ENCODE measurements at regions not wholly inside any gene's neighbourhood (a gene's known extent, or its start where the extent isn't known, plus 50 kb on each side); places are given as distances from the start of the nearest gene placed in this dataset.

DNA sequence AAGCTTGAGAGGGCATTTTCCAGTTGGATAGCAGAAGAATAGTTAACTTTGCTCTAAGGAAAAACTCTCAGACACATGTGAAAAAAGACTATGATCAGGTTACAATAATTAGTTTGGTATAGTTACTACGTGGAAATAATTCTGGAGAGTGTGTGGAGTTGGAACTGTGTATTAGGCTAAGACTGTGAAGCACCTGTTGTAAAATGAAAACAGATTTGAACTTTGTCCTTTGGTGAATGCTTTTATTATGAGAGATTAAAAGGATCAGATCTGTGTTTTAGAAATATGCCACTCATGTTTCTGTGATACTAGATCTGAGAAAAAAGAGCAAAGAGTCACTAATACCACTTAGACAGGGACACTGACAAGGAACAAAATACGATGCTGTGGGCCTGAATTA, 807.5 kb upstream of the ATXN8OS start:
- TF ChIP-seq ZFHX2 (tag by site-specific recombination; conservative IDR thresholded peaks at IDR 0.05) (no peak), ZFP41 (tag by site-specific recombination; IDR thresholded peaks at IDR 0.05; ENCODE audit: borderline replicate concordance) (no peak), ZNF791 (tag by site-specific recombination; IDR thresholded peaks at IDR 0.05) (no peak), ZNF621 (tag by site-specific recombination; IDR thresholded peaks at IDR 0.05) (no peak)
- TF ChIP-seq, protein P1, sequence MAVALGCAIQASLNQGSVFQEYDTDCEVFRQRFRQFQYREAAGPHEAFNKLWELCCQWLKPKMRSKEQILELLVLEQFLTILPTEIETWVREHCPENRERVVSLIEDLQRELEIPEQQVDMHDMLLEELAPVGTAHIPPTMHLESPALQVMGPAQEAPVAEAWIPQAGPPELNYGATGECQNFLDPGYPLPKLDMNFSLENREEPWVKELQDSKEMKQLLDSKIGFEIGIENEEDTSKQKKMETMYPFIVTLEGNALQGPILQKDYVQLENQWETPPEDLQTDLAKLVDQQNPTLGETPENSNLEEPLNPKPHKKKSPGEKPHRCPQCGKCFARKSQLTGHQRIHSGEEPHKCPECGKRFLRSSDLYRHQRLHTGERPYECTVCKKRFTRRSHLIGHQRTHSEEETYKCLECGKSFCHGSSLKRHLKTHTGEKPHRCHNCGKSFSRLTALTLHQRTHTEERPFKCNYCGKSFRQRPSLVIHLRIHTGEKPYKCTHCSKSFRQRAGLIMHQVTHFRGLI (tag by site-specific recombination; IDR thresholded peaks at IDR 0.05): no peak
- TF ChIP-seq, protein P2, sequence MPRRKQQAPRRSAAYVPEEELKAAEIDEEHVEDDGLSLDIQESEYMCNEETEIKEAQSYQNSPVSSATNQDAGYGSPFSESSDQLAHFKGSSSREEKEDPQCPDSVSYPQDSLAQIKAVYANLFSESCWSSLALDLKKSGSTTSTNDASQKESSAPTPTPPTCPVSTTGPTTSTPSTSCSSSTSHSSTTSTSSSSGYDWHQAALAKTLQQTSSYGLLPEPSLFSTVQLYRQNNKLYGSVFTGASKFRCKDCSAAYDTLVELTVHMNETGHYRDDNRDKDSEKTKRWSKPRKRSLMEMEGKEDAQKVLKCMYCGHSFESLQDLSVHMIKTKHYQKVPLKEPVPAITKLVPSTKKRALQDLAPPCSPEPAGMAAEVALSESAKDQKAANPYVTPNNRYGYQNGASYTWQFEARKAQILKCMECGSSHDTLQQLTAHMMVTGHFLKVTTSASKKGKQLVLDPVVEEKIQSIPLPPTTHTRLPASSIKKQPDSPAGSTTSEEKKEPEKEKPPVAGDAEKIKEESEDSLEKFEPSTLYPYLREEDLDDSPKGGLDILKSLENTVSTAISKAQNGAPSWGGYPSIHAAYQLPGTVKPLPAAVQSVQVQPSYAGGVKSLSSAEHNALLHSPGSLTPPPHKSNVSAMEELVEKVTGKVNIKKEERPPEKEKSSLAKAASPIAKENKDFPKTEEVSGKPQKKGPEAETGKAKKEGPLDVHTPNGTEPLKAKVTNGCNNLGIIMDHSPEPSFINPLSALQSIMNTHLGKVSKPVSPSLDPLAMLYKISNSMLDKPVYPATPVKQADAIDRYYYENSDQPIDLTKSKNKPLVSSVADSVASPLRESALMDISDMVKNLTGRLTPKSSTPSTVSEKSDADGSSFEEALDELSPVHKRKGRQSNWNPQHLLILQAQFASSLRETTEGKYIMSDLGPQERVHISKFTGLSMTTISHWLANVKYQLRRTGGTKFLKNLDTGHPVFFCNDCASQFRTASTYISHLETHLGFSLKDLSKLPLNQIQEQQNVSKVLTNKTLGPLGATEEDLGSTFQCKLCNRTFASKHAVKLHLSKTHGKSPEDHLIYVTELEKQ (tag by site-specific recombination; IDR thresholded peaks at IDR 0.05; ENCODE audit: borderline replicate concordance): no peak
- TF ChIP-seq, protein P3, sequence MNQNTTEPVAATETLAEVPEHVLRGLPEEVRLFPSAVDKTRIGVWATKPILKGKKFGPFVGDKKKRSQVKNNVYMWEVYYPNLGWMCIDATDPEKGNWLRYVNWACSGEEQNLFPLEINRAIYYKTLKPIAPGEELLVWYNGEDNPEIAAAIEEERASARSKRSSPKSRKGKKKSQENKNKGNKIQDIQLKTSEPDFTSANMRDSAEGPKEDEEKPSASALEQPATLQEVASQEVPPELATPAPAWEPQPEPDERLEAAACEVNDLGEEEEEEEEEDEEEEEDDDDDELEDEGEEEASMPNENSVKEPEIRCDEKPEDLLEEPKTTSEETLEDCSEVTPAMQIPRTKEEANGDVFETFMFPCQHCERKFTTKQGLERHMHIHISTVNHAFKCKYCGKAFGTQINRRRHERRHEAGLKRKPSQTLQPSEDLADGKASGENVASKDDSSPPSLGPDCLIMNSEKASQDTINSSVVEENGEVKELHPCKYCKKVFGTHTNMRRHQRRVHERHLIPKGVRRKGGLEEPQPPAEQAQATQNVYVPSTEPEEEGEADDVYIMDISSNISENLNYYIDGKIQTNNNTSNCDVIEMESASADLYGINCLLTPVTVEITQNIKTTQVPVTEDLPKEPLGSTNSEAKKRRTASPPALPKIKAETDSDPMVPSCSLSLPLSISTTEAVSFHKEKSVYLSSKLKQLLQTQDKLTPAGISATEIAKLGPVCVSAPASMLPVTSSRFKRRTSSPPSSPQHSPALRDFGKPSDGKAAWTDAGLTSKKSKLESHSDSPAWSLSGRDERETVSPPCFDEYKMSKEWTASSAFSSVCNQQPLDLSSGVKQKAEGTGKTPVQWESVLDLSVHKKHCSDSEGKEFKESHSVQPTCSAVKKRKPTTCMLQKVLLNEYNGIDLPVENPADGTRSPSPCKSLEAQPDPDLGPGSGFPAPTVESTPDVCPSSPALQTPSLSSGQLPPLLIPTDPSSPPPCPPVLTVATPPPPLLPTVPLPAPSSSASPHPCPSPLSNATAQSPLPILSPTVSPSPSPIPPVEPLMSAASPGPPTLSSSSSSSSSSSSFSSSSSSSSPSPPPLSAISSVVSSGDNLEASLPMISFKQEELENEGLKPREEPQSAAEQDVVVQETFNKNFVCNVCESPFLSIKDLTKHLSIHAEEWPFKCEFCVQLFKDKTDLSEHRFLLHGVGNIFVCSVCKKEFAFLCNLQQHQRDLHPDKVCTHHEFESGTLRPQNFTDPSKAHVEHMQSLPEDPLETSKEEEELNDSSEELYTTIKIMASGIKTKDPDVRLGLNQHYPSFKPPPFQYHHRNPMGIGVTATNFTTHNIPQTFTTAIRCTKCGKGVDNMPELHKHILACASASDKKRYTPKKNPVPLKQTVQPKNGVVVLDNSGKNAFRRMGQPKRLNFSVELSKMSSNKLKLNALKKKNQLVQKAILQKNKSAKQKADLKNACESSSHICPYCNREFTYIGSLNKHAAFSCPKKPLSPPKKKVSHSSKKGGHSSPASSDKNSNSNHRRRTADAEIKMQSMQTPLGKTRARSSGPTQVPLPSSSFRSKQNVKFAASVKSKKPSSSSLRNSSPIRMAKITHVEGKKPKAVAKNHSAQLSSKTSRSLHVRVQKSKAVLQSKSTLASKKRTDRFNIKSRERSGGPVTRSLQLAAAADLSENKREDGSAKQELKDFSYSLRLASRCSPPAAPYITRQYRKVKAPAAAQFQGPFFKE (tag by site-specific recombination; IDR thresholded peaks at IDR 0.05; ENCODE audit: borderline replicate concordance): no peak
- TF ChIP-seq, protein P4, sequence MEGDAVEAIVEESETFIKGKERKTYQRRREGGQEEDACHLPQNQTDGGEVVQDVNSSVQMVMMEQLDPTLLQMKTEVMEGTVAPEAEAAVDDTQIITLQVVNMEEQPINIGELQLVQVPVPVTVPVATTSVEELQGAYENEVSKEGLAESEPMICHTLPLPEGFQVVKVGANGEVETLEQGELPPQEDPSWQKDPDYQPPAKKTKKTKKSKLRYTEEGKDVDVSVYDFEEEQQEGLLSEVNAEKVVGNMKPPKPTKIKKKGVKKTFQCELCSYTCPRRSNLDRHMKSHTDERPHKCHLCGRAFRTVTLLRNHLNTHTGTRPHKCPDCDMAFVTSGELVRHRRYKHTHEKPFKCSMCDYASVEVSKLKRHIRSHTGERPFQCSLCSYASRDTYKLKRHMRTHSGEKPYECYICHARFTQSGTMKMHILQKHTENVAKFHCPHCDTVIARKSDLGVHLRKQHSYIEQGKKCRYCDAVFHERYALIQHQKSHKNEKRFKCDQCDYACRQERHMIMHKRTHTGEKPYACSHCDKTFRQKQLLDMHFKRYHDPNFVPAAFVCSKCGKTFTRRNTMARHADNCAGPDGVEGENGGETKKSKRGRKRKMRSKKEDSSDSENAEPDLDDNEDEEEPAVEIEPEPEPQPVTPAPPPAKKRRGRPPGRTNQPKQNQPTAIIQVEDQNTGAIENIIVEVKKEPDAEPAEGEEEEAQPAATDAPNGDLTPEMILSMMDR (tag by site-specific recombination; IDR thresholded peaks at IDR 0.05): no peak
- CTCF ChIA-PET: no interaction called here
- no peak overlapping the region for H3K4me3 ChIP-seq (ENCODE audit: low read depth, low read length)

DNA sequence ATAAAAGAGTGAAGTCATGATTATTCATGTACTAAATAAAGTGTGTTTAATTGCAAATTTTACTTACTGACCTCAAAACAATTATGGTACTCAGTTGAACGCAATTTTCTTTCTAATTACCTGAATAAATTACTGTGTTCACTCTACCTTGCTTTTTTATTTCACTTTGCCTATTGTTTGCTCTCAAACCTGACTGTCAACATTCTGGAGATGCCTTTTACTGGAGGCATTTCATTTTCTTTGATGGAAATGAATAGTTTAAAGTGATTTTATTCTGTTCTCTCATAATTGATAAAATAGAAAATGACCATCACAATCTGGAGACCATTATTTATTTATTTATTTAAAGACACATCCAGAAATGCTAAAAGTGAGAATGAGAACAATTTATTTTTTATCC, 811.5 kb upstream of the ATXN8OS start:
- H3K9me3 ChIP-seq (ENCODE audit: control insufficient read depth, insufficient read depth, low read depth, low read length): no peaks in the 10 kb centered on the region
- TF ChIP-seq ZNF10 (tag by site-specific recombination; IDR thresholded peaks at IDR 0.05) (no peak), ZSCAN23 (tag by site-specific recombination; IDR thresholded peaks at IDR 0.05) (no peak), ZNF16 (tag by site-specific recombination; IDR thresholded peaks at IDR 0.05; ENCODE audit: low read depth) (no peak), BCL11B (tag by site-specific recombination; IDR thresholded peaks at IDR 0.05; ENCODE audit: low read depth) (no peak)
- POLR2A ChIA-PET: no interaction called here
- H3K36me3 ChIP-seq (ENCODE audit: control insufficient read depth in 2 of 2, insufficient read depth in 1 of 2, low read length in 2 of 2): no peaks in the 10 kb centered on the region
- no peaks in the 10 kb centered on the region for H3K4me1 ChIP-seq (ENCODE audit: control insufficient read depth, insufficient read depth, low read length)
- CTCF ChIA-PET: no interaction called here
- H3K27ac ChIP-seq (ENCODE audit: extremely low read depth, low read depth, low read length): no peak overlapping the region
- H3K4me3 ChIP-seq (ENCODE audit: low read depth, low read length): no peak overlapping the region

More for the DNA sequence above, 807.5 kb upstream of the ATXN8OS start:
- Histone ChIP-seq H3K27ac (ENCODE audit: extremely low read depth, low read depth, low read length) (no peak overlapping the region), H3K36me3 (ENCODE audit: control insufficient read depth in 2 of 2, insufficient read depth in 1 of 2, low read length in 2 of 2) (no peaks in the 10 kb centered on the region), H3K4me1 (ENCODE audit: control insufficient read depth, insufficient read depth, low read length) (no peaks in the 10 kb centered on the region), H3K9me3 (ENCODE audit: control insufficient read depth, insufficient read depth, low read depth, low read length) (no peaks in the 10 kb centered on the region)
- POLR2A ChIA-PET: no interaction called here
